Fibroblast of lung (primary cell): ENCODE measurements at regions not wholly inside any gene's neighbourhood (a gene's known extent, or its start where the extent isn't known, plus 50 kb on each side); places are given as distances from the start of the nearest gene placed in this dataset.

Experiments used
- DNase-seq, 2 donors: peaks; one replicate each; pipeline versions ENCODE4 v3.0.0 to v3.0.0-alpha.2; 2010; ENCODE audit warnings: low read depth in 2 of 2
- H2AFZ ChIP-seq: 2 replicates; pipeline ENCODE4 v1.5.1; 2012; ENCODE audit warnings: low read length, control low read depth, inconsistent platforms
- H3K27ac ChIP-seq: 2 replicates; pipeline ENCODE4 v1.5.1; 2011; ENCODE audit warnings: low read length, control low read depth; ENCODE audit not compliant: insufficient read depth
- H3K27me3 ChIP-seq: 2 replicates; pipeline ENCODE4 v1.5.1; 2011; ENCODE audit warnings: mild to moderate bottlenecking, low read length; ENCODE audit not compliant: control insufficient read depth, insufficient read depth
- H3K36me3 ChIP-seq: 2 replicates; pipeline ENCODE4 v1.5.1; 2011; ENCODE audit warnings: low read length; ENCODE audit not compliant: control insufficient read depth, insufficient read depth
- H3K4me1 ChIP-seq: 2 replicates; pipeline ENCODE4 v1.5.1; 2011; ENCODE audit warnings: low read length; ENCODE audit not compliant: control insufficient read depth, insufficient read depth; ENCODE audit errors: extremely low read depth
- H3K4me2 ChIP-seq: 2 replicates; pipeline ENCODE4 v1.5.1; 2011; ENCODE audit warnings: low read length, control low read depth; ENCODE audit not compliant: insufficient read depth; ENCODE audit errors: extremely low read depth
- H3K4me3 ChIP-seq, 4 experiments: fragments of 200-600 bp in 1 of 4; sonication (generic) in 1 of 4; replicated peaks in 1 of 4; 2 replicates each; pipeline ENCODE4 v1.5.1; 2011 to 2016; ENCODE audit warnings: low read length in 4 of 4, low read depth in 3 of 4, mild to moderate bottlenecking in 3 of 4, control low read depth in 2 of 4, inconsistent platforms in 1 of 4, mixed read lengths in 1 of 4; ENCODE audit not compliant: insufficient read depth in 1 of 4; ENCODE audit errors: control extremely low read depth in 1 of 4
- H3K79me2 ChIP-seq: 2 replicates; pipeline ENCODE4 v1.5.1; 2012; ENCODE audit warnings: mild to moderate bottlenecking, low read length, inconsistent platforms; ENCODE audit not compliant: control insufficient read depth, insufficient read depth
- H3K9ac ChIP-seq: 2 replicates; pipeline ENCODE4 v1.5.1; 2011; ENCODE audit warnings: mild to moderate bottlenecking, low read length, control low read depth; ENCODE audit not compliant: insufficient read depth
- H3K9me3 ChIP-seq: 2 replicates; pipeline ENCODE4 v1.5.1; 2012; ENCODE audit warnings: low read depth, low read length; ENCODE audit not compliant: control insufficient read depth, insufficient read depth
- H4K20me1 ChIP-seq: 2 replicates; pipeline ENCODE4 v1.5.1; 2011; ENCODE audit warnings: low read length; ENCODE audit not compliant: control insufficient read depth, insufficient read depth; ENCODE audit errors: extremely low read depth
- CTCF ChIP-seq, 2 donors: IDR thresholded peaks in 1 of 2; conservative IDR thresholded peaks in 1 of 2; 1 replicate in 1 of 2; 2 replicates in 1 of 2; pipeline ENCODE4 v1.5.1; 2011 to 2012; ENCODE audit warnings: low read length in 2 of 2, control low read depth in 1 of 2, inconsistent platforms in 1 of 2, low read depth in 1 of 2, mild to moderate bottlenecking in 1 of 2
- EZH2 ChIP-seq: IDR thresholded peaks from 2 replicates; pipeline ENCODE4 v1.5.1; 2012; ENCODE audit warnings: low read length, control low read depth, mild to moderate bottlenecking; ENCODE audit errors: missing control alignments

- Histone ChIP-seq H4K20me1 (no peaks in the 10 kb centered on the region), H3K4me2 (no peak overlapping the region), H3K4me3 (no peak overlapping the region), H3K79me2 (no peaks in the 10 kb centered on the region), H3K27ac (no peak overlapping the region), H3K36me3 (no peaks in the 10 kb centered on the region), H3K27me3 (no peaks in the 10 kb centered on the region), H3K9ac (no peak overlapping the region), H3K9me3 (no peaks in the 10 kb centered on the region), H2AFZ (no peak overlapping the region), H3K4me1 (no peaks in the 10 kb centered on the region)
- DNase-seq = no peak
- TF ChIP-seq CTCF (conservative IDR thresholded peaks at IDR 0.05 in 1 of 2, IDR thresholded peaks at IDR 0.05 in 1 of 2; ENCODE audit: low read depth in 1 of 2, low read length in 2 of 2) = no peak
- no peak for TF ChIP-seq EZH2
These were observed 2387.6 kb upstream of the WWC1 start for GRCh38 chr5:165903835-165904234.

- Histone ChIP-seq H3K36me3 (no peaks in the 10 kb centered on the region), H3K9ac (no peak overlapping the region), H3K9me3 (no peaks in the 10 kb centered on the region), H2AFZ (no peak overlapping the region), H4K20me1 (no peaks in the 10 kb centered on the region), H3K79me2 (no peaks in the 10 kb centered on the region), H3K4me3 (no peak overlapping the region), H3K27me3 (no peaks in the 10 kb centered on the region), H3K27ac (no peak overlapping the region), H3K4me1 (no peaks in the 10 kb centered on the region), H3K4me2 (no peak overlapping the region)
- no peak for DNase-seq
- TF ChIP-seq CTCF (conservative IDR thresholded peaks at IDR 0.05 in 1 of 2, IDR thresholded peaks at IDR 0.05 in 1 of 2; ENCODE audit: low read depth in 1 of 2, low read length in 2 of 2) (no peak), EZH2 (no peak)
These were observed 2384.6 kb upstream of the WWC1 start for GRCh38 chr5:165906871-165907270.

GRCh38 chr5:165913059-165913458, 2378.4 kb upstream of the WWC1 start:
- Histone ChIP-seq H3K9me3 (no peaks in the 10 kb centered on the region), H2AFZ (no peak overlapping the region), H4K20me1 (no peaks in the 10 kb centered on the region), H3K36me3 (no peaks in the 10 kb centered on the region), H3K4me3 (no peak overlapping the region), H3K9ac (no peak overlapping the region), H3K27me3 (no peaks in the 10 kb centered on the region), H3K4me2 (no peak overlapping the region), H3K27ac (no peak overlapping the region), H3K79me2 (no peaks in the 10 kb centered on the region), H3K4me1 (no peaks in the 10 kb centered on the region)
- DNase-seq = no peak
- TF ChIP-seq EZH2 (no peak), CTCF (conservative IDR thresholded peaks at IDR 0.05 in 1 of 2, IDR thresholded peaks at IDR 0.05 in 1 of 2; ENCODE audit: low read depth in 1 of 2, low read length in 2 of 2) (no peak)
